IMR-90 (cell line): ENCODE measurements at regions not wholly inside any gene's neighbourhood (a gene's known extent, or its start where the extent isn't known, plus 50 kb on each side); places are given as distances from the start of the nearest gene placed in this dataset.

Experiments used
- ATAC-seq: fragments of 200-7000 bp; cut with Tn5 transposase; 2 replicates; pipeline ENCODE4 v1.9.1; 2020; ENCODE audit warnings: low read depth, mild to moderate bottlenecking, moderate library complexity
- BruUV-seq: library from RNA; stranded (reverse); fragments of 400-500 nt; replicated peaks from 2 replicates; lab custom pipeline; 2021; lab: Mats Ljungman, UMichigan
- CTCF ChIA-PET: fragments of 300-600 bp; formaldehyde crosslinking; extraction: SDS; loops from one replicate; lab custom pipeline; 2021; ENCODE audit warnings: antibody characterized with exemption; lab: Yijun Ruan, JAX
- POLR2A ChIA-PET: fragments of 300-600 bp; sonication (Branson Sonifier 250); formaldehyde crosslinking; loops from one replicate; lab custom pipeline; 2022; ENCODE audit warnings: antibody characterized with exemption; ENCODE audit not compliant: unreplicated experiment; lab: Charles Lee
- DNase-seq: peaks from one replicate; pipeline ENCODE4 v3.0.0; 2013
- H2AFZ ChIP-seq: replicated peaks from 2 replicates; pipeline ENCODE3; 2013; ENCODE audit warnings: low read length, mild to moderate bottlenecking; ENCODE audit not compliant: poor library complexity
- H2AK5ac ChIP-seq: 2 replicates; pipeline ENCODE4 v1.6.1; 2013; ENCODE audit warnings: low read depth, low read length, inconsistent platforms
- H2AK9ac ChIP-seq: replicated peaks from 2 replicates; pipeline ENCODE3; 2013; ENCODE audit warnings: mild to moderate bottlenecking, low read depth, low read length, moderate library complexity; ENCODE audit not compliant: poor library complexity
- H2BK120ac ChIP-seq: 2 replicates; pipeline ENCODE4 v1.6.1; 2013; ENCODE audit warnings: low read depth, low read length, inconsistent platforms
- H2BK15ac ChIP-seq: 3 replicates; pipeline ENCODE4 v1.6.1; 2013; ENCODE audit warnings: low read depth, low read length, inconsistent platforms
- H2BK20ac ChIP-seq: 2 replicates; pipeline ENCODE4 v1.6.1; 2013; ENCODE audit warnings: low read depth, mild to moderate bottlenecking, inconsistent platforms, low read length, moderate library complexity
- H2BK5ac ChIP-seq: 2 replicates; pipeline ENCODE4 v1.6.1; 2013; ENCODE audit warnings: mild to moderate bottlenecking, low read depth, low read length, inconsistent platforms; ENCODE audit not compliant: poor library complexity, severe bottlenecking
- H3K14ac ChIP-seq: replicated peaks from 2 replicates; pipeline ENCODE4 v1.6.1; 2013; ENCODE audit warnings: low read depth, low read length, inconsistent platforms
- H3K18ac ChIP-seq: 2 replicates; pipeline ENCODE4 v1.6.1; 2013; ENCODE audit warnings: low read depth, low read length, control low read depth
- H3K23ac ChIP-seq: 2 replicates; pipeline ENCODE4 v1.6.1; 2013; ENCODE audit warnings: low read depth, low read length, inconsistent platforms
- H3K27ac ChIP-seq: 2 replicates; pipeline ENCODE4 v1.5.1; 2013; ENCODE audit warnings: mild to moderate bottlenecking, control low read depth, low read length; ENCODE audit not compliant: insufficient read depth
- H3K27me3 ChIP-seq: 2 replicates; pipeline ENCODE4 v1.6.1; 2013; ENCODE audit warnings: low read length; ENCODE audit not compliant: control insufficient read depth, insufficient read depth
- H3K36me3 ChIP-seq: 2 replicates; pipeline ENCODE4 v1.6.1; 2013; ENCODE audit warnings: low read length, mixed read lengths; ENCODE audit not compliant: control insufficient read depth, insufficient read depth
- H3K4ac ChIP-seq: 2 replicates; pipeline ENCODE4 v1.6.1; 2013; ENCODE audit warnings: low read depth, low read length, inconsistent platforms
- H3K4me1 ChIP-seq: 2 replicates; pipeline ENCODE4 v1.6.1; 2013; ENCODE audit warnings: low read length, mixed read lengths; ENCODE audit not compliant: control insufficient read depth, insufficient read depth
- H3K4me2 ChIP-seq: 2 replicates; pipeline ENCODE4 v1.6.1; 2013; ENCODE audit warnings: low read depth, mild to moderate bottlenecking, control low read depth, low read length, moderate library complexity
- H3K4me3 ChIP-seq: 2 replicates; pipeline ENCODE4 v1.5.1; 2013; ENCODE audit warnings: low read depth, mild to moderate bottlenecking, control low read depth, low read length, moderate library complexity; ENCODE audit not compliant: insufficient read depth
- H3K56ac ChIP-seq: 2 replicates; pipeline ENCODE4 v1.6.1; 2013; ENCODE audit warnings: low read length, inconsistent platforms; ENCODE audit not compliant: insufficient read depth; ENCODE audit errors: extremely low read depth
- H3K79me1 ChIP-seq, 2 experiments: 2 replicates each; pipeline ENCODE4 v1.6.1; 2013; ENCODE audit warnings: low read length in 2 of 2, inconsistent platforms in 1 of 2, low read depth in 1 of 2
- H3K9ac ChIP-seq: 2 replicates; pipeline ENCODE4 v1.6.1; 2013; ENCODE audit warnings: low read depth, low read length, control low read depth
- H3K9me1 ChIP-seq: 2 replicates; pipeline ENCODE4 v1.6.1; 2013; ENCODE audit warnings: low read length, inconsistent platforms; ENCODE audit not compliant: insufficient read depth
- H3K9me3 ChIP-seq: 2 replicates; pipeline ENCODE4 v1.6.1; 2013; ENCODE audit warnings: low read length; ENCODE audit not compliant: control insufficient read depth, insufficient read depth
- H4K20me1 ChIP-seq: 2 replicates; pipeline ENCODE4 v1.6.1; 2013; ENCODE audit warnings: low read length, inconsistent platforms; ENCODE audit not compliant: insufficient read depth
- H4K5ac ChIP-seq: 2 replicates; pipeline ENCODE4 v1.6.1; 2013; ENCODE audit warnings: mild to moderate bottlenecking, low read depth, low read length, control low read depth
- H4K8ac ChIP-seq, 2 experiments: 2 replicates each; pipeline ENCODE4 v1.6.1; 2013; ENCODE audit warnings: low read depth in 2 of 2, low read length in 2 of 2, control low read depth in 1 of 2, inconsistent platforms in 1 of 2
- H4K91ac ChIP-seq: 2 replicates; pipeline ENCODE4 v1.6.1; 2013; ENCODE audit warnings: low read depth, low read length, inconsistent platforms; ENCODE audit not compliant: insufficient read depth
- BHLHE40 ChIP-seq: fragments of 150-350 bp; IDR thresholded peaks from 2 replicates; pipeline ENCODE4 v1.6.1; 2016; ENCODE audit warnings: mild to moderate bottlenecking, low read depth, low read length
- CEBPB ChIP-seq: IDR thresholded peaks from 2 replicates; pipeline ENCODE4 v1.6.1; 2012; ENCODE audit warnings: low read depth, low read length, improper control_type of control experiment
- CHD1 ChIP-seq: IDR thresholded peaks from 2 replicates; pipeline ENCODE4 v1.6.1; 2012; ENCODE audit warnings: low read depth, low read length, improper control_type of control experiment
- CTCF ChIP-seq: conservative IDR thresholded peaks from 2 replicates; pipeline ENCODE4 v1.5.1; 2012; ENCODE audit warnings: mild to moderate bottlenecking, low read depth, low read length, improper control_type of control experiment
- ELK1 ChIP-seq: fragments of 150-350 bp; IDR thresholded peaks from 2 replicates; pipeline ENCODE4 v1.6.1; 2016; ENCODE audit warnings: low read depth, mild to moderate bottlenecking, low read length, moderate library complexity, borderline replicate concordance
- FOS ChIP-seq: fragments of 150-350 bp; IDR thresholded peaks from 2 replicates; pipeline ENCODE4 v1.6.1; 2016; ENCODE audit warnings: low read depth, low read length
- MAFK ChIP-seq: IDR thresholded peaks from 2 replicates; pipeline ENCODE4 v1.6.1; 2012; ENCODE audit warnings: low read depth, low read length, improper control_type of control experiment
- MAZ ChIP-seq: IDR thresholded peaks from 2 replicates; pipeline ENCODE4 v1.6.1; 2012; ENCODE audit warnings: low read depth, mild to moderate bottlenecking, low read length, improper control_type of control experiment, moderate library complexity, borderline replicate concordance
- MXI1 ChIP-seq: IDR thresholded peaks from 2 replicates; pipeline ENCODE4 v1.6.1; 2012; ENCODE audit warnings: low read depth, mild to moderate bottlenecking, low read length, moderate library complexity, borderline replicate concordance
- NFE2L2 ChIP-seq: fragments of 150-350 bp; IDR thresholded peaks from 2 replicates; pipeline ENCODE4 v1.6.1; 2016; ENCODE audit warnings: low read depth, mild to moderate bottlenecking, low read length
- POLR2A ChIP-seq: IDR thresholded peaks from 2 replicates; pipeline ENCODE4 v1.6.1; 2012; ENCODE audit warnings: mild to moderate bottlenecking, low read depth, low read length
- RAD21 ChIP-seq: IDR thresholded peaks from 2 replicates; pipeline ENCODE4 v1.6.1; 2012; ENCODE audit warnings: low read length, improper control_type of control experiment
- RCOR1 ChIP-seq: IDR thresholded peaks from 2 replicates; pipeline ENCODE4 v1.6.1; 2012; ENCODE audit warnings: mild to moderate bottlenecking, low read length, improper control_type of control experiment; ENCODE audit not compliant: insufficient replicate concordance
- RFX5 ChIP-seq: IDR thresholded peaks from 2 replicates; pipeline ENCODE4 v1.8.0; 2012; ENCODE audit warnings: low read depth, mild to moderate bottlenecking, low read length, moderate library complexity
- SMC3 ChIP-seq: fragments of 150-350 bp; IDR thresholded peaks from 2 replicates; pipeline ENCODE4 v1.6.1; 2016; ENCODE audit warnings: low read depth, mild to moderate bottlenecking, antibody characterized with exemption, low read length, moderate library complexity
- USF2 ChIP-seq: fragments of 150-350 bp; IDR thresholded peaks from 2 replicates; pipeline ENCODE4 v1.6.1; 2017; ENCODE audit warnings: mild to moderate bottlenecking, antibody characterized with exemption, low read length, low read depth
- WGBS, 2 experiments: methylation state at CpG; one replicate each; pipeline versions ENCODE4 v1.1.5 to v1.1.7; 2013; ENCODE audit warnings: missing lambda C conversion rate in 2 of 2; ENCODE audit not compliant: insufficient read length in 1 of 2; ENCODE audit errors: extremely low coverage in 2 of 2; 5-methylcytosine and 5-hydroxymethylcytosine counted together
- dilution Hi-C: fragments of 300-500 bp; cut with HindIII; formaldehyde crosslinking; loops from one replicate; pipeline ENCODE4 v1.14.3; 2018; ENCODE audit warnings: low sequenced_read_pairs; ENCODE audit not compliant: unreplicated experiment
- in situ Hi-C: fragments of 300-500 bp; cut with MboI; formaldehyde crosslinking; loops from 3 replicates; pipeline ENCODE4 v1.14.3; 2019; ENCODE audit warnings: low sequenced_read_pairs, inconsistent platforms, mixed read lengths
- intact Hi-C: fragments of 100-400 bp; cut with micrococcal nuclease; formaldehyde crosslinking; loops from 2 replicates; pipeline ENCODE4 v1.10.0; 2022

GRCh38 chr17:63191610-63192009 is 225.6 kb downstream of the TANC2 start:
- ATAC-seq (no peak), DNase-seq (no peak)
- no peak overlapping the region for H3K4ac ChIP-seq
- 0 out of 2 replicates have a peak, but pooled peaks cover 3% of the 10 kb centered on the region for H3K9me1 ChIP-seq
- H3K9ac ChIP-seq: no peak overlapping the region
- H3K27me3 ChIP-seq: no peaks in the 10 kb centered on the region
- ChIA-PET POLR2A (no interaction called here), CTCF (no interaction called here)
- H2BK5ac ChIP-seq: no peak overlapping the region
- no peak overlapping the region for H2AFZ ChIP-seq
- H3K9me3 ChIP-seq: no peaks in the 10 kb centered on the region
- H2AK5ac ChIP-seq: no peak overlapping the region
- no peak overlapping the region for H4K8ac ChIP-seq
- no peak overlapping the region for H3K4me2 ChIP-seq
- intact Hi-C loops (no loop called here), dilution Hi-C loops (no loop called here), in situ Hi-C loops (no loop called here)
- no peak overlapping the region for H2BK15ac ChIP-seq
- TF ChIP-seq USF2 (no peak), CTCF (no peak), RAD21 (no peak), ELK1 (no peak), MAZ (no peak), SMC3 (no peak), CEBPB (no peak), MAFK (no peak), RCOR1 (no peak), FOS (no peak), BHLHE40 (no peak), CHD1 (no peak), RFX5 (no peak), NFE2L2 (no peak), POLR2A (no peak), MXI1 (no peak)
- H4K5ac ChIP-seq: no peak overlapping the region
- H3K36me3 ChIP-seq: peaks cover 9% of the 10 kb centered on the region
- no peak overlapping the region for H3K56ac ChIP-seq
- no peak overlapping the region for H2BK120ac ChIP-seq
- no peak overlapping the region for H3K18ac ChIP-seq
- H3K14ac ChIP-seq: no peak overlapping the region
- no peak overlapping the region for H2BK20ac ChIP-seq
- H3K23ac ChIP-seq: no peak overlapping the region
- no peak overlapping the region for H3K4me3 ChIP-seq
- no peak overlapping the region for H2AK9ac ChIP-seq
- WGBS, 2 experiments: 100% methylated on average over 3 of the region's 8 CpGs; no CpG with 5 or more reads in 1 of the 2 experiments
- H3K79me1 ChIP-seq: peaks cover 12 to 46% of the 10 kb centered on the region in 2 experiments; a peak in 3 of 4 replicates
- no peaks in the 10 kb centered on the region for H4K20me1 ChIP-seq
- no peak overlapping the region for H4K91ac ChIP-seq
- no peak overlapping the region for H3K27ac ChIP-seq
- H3K4me1 ChIP-seq: no peaks in the 10 kb centered on the region; the same call in 1 of the 2 replicates
- BruUV-seq: no TSS peak
